Endothelial cell of umbilical vein (primary cell): ENCODE measurements at regions not wholly inside any gene's neighbourhood (a gene's known extent, or its start where the extent isn't known, plus 50 kb on each side); places are given as distances from the start of the nearest gene placed in this dataset.

Experiments used
- EZH2 ChIP-seq: IDR thresholded peaks from 2 replicates; pipeline ENCODE4 v1.6.1; 2012; ENCODE audit warnings: borderline replicate concordance, low read depth, mild to moderate bottlenecking, moderate library complexity, low read length, inconsistent platforms; ENCODE audit not compliant: severe bottlenecking
- FOS ChIP-seq: IDR thresholded peaks from 2 replicates; pipeline ENCODE4 v1.6.1; 2011; ENCODE audit warnings: mild to moderate bottlenecking, low read length, moderate library complexity, borderline replicate concordance; ENCODE audit not compliant: insufficient read depth
- GATA2 ChIP-seq: IDR thresholded peaks from 2 replicates; pipeline ENCODE4 v1.7.0; 2011; ENCODE audit warnings: low read depth, mild to moderate bottlenecking, moderate library complexity, mixed read lengths, low read length; ENCODE audit not compliant: insufficient read length, insufficient read depth
- JUN ChIP-seq: IDR thresholded peaks from 2 replicates; pipeline ENCODE4 v1.6.1; 2011; ENCODE audit warnings: borderline replicate concordance, low read depth; ENCODE audit not compliant: insufficient read length, insufficient read depth
- MAX ChIP-seq: IDR thresholded peaks from 2 replicates; pipeline ENCODE4 v1.6.1; 2011; ENCODE audit not compliant: insufficient read depth, insufficient read length
- MYC ChIP-seq: IDR thresholded peaks from one replicate; pipeline ENCODE4 v1.6.1; 2011; ENCODE audit warnings: mild to moderate bottlenecking, low read depth, low read length
- POLR2A ChIP-seq: IDR thresholded peaks from 2 replicates; pipeline ENCODE4 v1.6.1; 2012; ENCODE audit warnings: low read depth, mild to moderate bottlenecking, control low read depth, low read length
- POLR2AphosphoS5 ChIP-seq: IDR thresholded peaks from 2 replicates; pipeline ENCODE4 v1.6.1; 2012; ENCODE audit warnings: low read depth, mild to moderate bottlenecking, control low read depth, low read length, moderate library complexity; ENCODE audit not compliant: insufficient read depth
- TF ChIP-seq, protein P1 (sequence below), 2 donors: IDR thresholded peaks; 1 replicate in 1 of 2; 2 replicates in 1 of 2; pipeline ENCODE4 v1.5.1; 2011; ENCODE audit warnings: low read length in 2 of 2, mild to moderate bottlenecking in 2 of 2, moderate library complexity in 2 of 2, control low read depth in 1 of 2, inconsistent platforms in 1 of 2, low read depth in 1 of 2; ENCODE audit not compliant: insufficient read depth in 1 of 2; ENCODE audit errors: extremely low read depth in 1 of 2

GRCh38 chrX:103442536-103442901, 66.2 kb downstream of the BEX3 start:
- TF ChIP-seq POLR2AphosphoS5 (no peak), FOS (peak; percentile 54), POLR2A (no peak), MYC (no peak), GATA2 (no peak), MAX (no peak), EZH2 (no peak), JUN (peak; percentile 52)
- TF ChIP-seq, protein P1, sequence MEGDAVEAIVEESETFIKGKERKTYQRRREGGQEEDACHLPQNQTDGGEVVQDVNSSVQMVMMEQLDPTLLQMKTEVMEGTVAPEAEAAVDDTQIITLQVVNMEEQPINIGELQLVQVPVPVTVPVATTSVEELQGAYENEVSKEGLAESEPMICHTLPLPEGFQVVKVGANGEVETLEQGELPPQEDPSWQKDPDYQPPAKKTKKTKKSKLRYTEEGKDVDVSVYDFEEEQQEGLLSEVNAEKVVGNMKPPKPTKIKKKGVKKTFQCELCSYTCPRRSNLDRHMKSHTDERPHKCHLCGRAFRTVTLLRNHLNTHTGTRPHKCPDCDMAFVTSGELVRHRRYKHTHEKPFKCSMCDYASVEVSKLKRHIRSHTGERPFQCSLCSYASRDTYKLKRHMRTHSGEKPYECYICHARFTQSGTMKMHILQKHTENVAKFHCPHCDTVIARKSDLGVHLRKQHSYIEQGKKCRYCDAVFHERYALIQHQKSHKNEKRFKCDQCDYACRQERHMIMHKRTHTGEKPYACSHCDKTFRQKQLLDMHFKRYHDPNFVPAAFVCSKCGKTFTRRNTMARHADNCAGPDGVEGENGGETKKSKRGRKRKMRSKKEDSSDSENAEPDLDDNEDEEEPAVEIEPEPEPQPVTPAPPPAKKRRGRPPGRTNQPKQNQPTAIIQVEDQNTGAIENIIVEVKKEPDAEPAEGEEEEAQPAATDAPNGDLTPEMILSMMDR (IDR thresholded peaks at IDR 0.05; ENCODE audit: extremely low read depth in 1 of 2, insufficient read depth in 1 of 2, low read depth in 1 of 2, low read length in 2 of 2) = no peak
